PC-3 (cell line): ENCODE measurements at regions not wholly inside any gene's neighbourhood (a gene's known extent, or its start where the extent isn't known, plus 50 kb on each side); places are given as distances from the start of the nearest gene placed in this dataset.

Experiments used
- ATAC-seq: fragments of 200-7000 bp; cut with Tn5 transposase; 2 replicates; pipeline ENCODE4 v1.9.1; 2020; ENCODE audit warnings: mild to moderate bottlenecking, moderate library complexity
- BruUV-seq: library from RNA; stranded (reverse); fragments of 400-500 nt; replicated peaks from 2 replicates; lab custom pipeline; 2021; lab: Mats Ljungman, UMichigan
- CTCF ChIA-PET: fragments of 300-600 bp; sonication (Branson Sonifier 250); formaldehyde crosslinking; loops from one replicate; lab custom pipeline; 2022; ENCODE audit warnings: antibody characterized with exemption; lab: Charles Lee
- POLR2A ChIA-PET: fragments of 300-600 bp; sonication (Branson Sonifier 250); formaldehyde crosslinking; loops from one replicate; lab custom pipeline; 2022; ENCODE audit warnings: antibody characterized with exemption; ENCODE audit not compliant: unreplicated experiment; lab: Charles Lee
- DNase-seq: peaks from one replicate; pipeline ENCODE4 v3.0.0-alpha.2; 2015
- H2AFZ ChIP-seq: fragments of 300-600 bp; sonication (generic); 2 replicates; pipeline ENCODE4 v1.6.0; 2016; ENCODE audit warnings: antibody characterized with exemption, low read length
- H3F3A ChIP-seq: fragments of 300-600 bp; sonication (generic); one replicate; pipeline ENCODE4 v1.6.0; 2017; ENCODE audit warnings: antibody characterized with exemption, low read length, control low read depth, mild to moderate bottlenecking; ENCODE audit not compliant: unreplicated experiment
- H3K27ac ChIP-seq: fragments of 300-600 bp; sonication (generic); 2 replicates; pipeline ENCODE4 v1.5.1; 2016; ENCODE audit warnings: mild to moderate bottlenecking, low read length
- H3K27me3 ChIP-seq: fragments of 300-600 bp; sonication (generic); 2 replicates; pipeline ENCODE4 v1.6.1; 2016; ENCODE audit warnings: low read length, mixed read lengths
- H3K36me3 ChIP-seq: fragments of 300-600 bp; sonication (generic); 2 replicates; pipeline ENCODE4 v1.6.1; 2016; ENCODE audit warnings: low read depth, mixed run types, low read length, mixed read lengths
- H3K4me1 ChIP-seq: fragments of 300-600 bp; sonication (generic); 2 replicates; pipeline ENCODE4 v1.5.1; 2016; ENCODE audit warnings: low read length; ENCODE audit not compliant: insufficient read depth
- H3K4me2 ChIP-seq: fragments of 300-600 bp; sonication (generic); 2 replicates; pipeline ENCODE4 v1.6.0; 2016; ENCODE audit warnings: low read length
- H3K4me3 ChIP-seq: fragments of 300-600 bp; sonication (generic); 2 replicates; pipeline ENCODE4 v1.5.1; 2016; ENCODE audit warnings: mild to moderate bottlenecking, low read length, mixed read lengths
- H3K79me2 ChIP-seq: fragments of 300-600 bp; sonication (generic); 2 replicates; pipeline ENCODE4 v1.6.1; 2017; ENCODE audit warnings: low read length, mixed read lengths
- H3K9ac ChIP-seq: fragments of 300-600 bp; sonication (generic); 2 replicates; pipeline ENCODE4 v1.6.0; 2016; ENCODE audit warnings: mild to moderate bottlenecking, low read length
- H3K9me2 ChIP-seq: fragments of 300-600 bp; sonication (generic); replicated peaks from 2 replicates; pipeline ENCODE4 v1.6.1; 2016; ENCODE audit warnings: mixed run types, low read length, mixed read lengths
- H3K9me3 ChIP-seq: fragments of 300-600 bp; sonication (generic); 2 replicates; pipeline ENCODE4 v1.6.1; 2016; ENCODE audit warnings: low read length, mixed read lengths
- H4K20me1 ChIP-seq: fragments of 300-600 bp; sonication (generic); 2 replicates; pipeline ENCODE4 v1.6.1; 2016; ENCODE audit warnings: low read length, mixed read lengths
- EZH2 ChIP-seq: fragments of 300-600 bp; sonication (generic); IDR thresholded peaks from one replicate; pipeline ENCODE4 v1.6.1; 2017; ENCODE audit warnings: antibody characterized with exemption, mild to moderate bottlenecking, low read length; ENCODE audit not compliant: unreplicated experiment
- EZH2phosphoT487 ChIP-seq: fragments of 300-600 bp; sonication (generic); IDR thresholded peaks from 2 replicates; pipeline ENCODE4 v1.6.1; 2018; ENCODE audit warnings: mild to moderate bottlenecking, antibody characterized with exemption, low read length, borderline replicate concordance
- intact Hi-C: fragments of 100-400 bp; cut with micrococcal nuclease; formaldehyde crosslinking; loops from 2 replicates; pipeline ENCODE4 v1.9.0; 2023
- TF ChIP-seq, protein P1 (sequence below): fragments of 300-600 bp; sonication (generic); conservative IDR thresholded peaks from 2 replicates; pipeline ENCODE4 v1.5.1; 2017; ENCODE audit warnings: antibody characterized with exemption, low read depth, mild to moderate bottlenecking, low read length

DNA sequence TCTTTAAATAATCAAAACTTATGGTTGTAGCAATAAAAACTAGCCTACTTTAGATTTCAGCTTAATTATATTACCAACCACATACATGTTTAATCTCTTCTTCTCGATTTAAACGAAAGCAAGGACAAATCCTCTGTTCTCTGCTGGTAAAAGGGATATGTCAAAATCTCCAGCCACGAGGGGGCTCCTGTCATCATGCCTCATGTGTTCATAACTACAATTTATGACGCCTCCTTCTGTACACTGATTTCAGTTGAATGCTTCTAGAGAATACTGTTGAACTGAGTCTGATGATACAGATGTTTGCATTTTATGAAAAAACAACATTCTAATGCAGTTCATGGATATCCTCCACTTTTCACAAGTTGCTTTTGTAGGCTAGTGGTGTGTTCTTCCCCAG lies 220.0 kb upstream of the DPP6 start:
- H3K79me2 ChIP-seq, result no peaks in the 10 kb centered on the region
- no peak overlapping the region for H3K27ac ChIP-seq
- no peaks in the 10 kb centered on the region for H4K20me1 ChIP-seq
- H3K9me3 ChIP-seq, result no peaks in the 10 kb centered on the region
- POLR2A ChIA-PET, result no interaction called here
- DNase-seq (no peak), ATAC-seq (no peak)
- H3K9ac ChIP-seq, result no peak overlapping the region
- no peak overlapping the region for H3K4me3 ChIP-seq
- no peaks in the 10 kb centered on the region for H3K4me1 ChIP-seq
- H3F3A ChIP-seq, result no peaks in the 10 kb centered on the region
- no peaks in the 10 kb centered on the region for H3K36me3 ChIP-seq
- no TSS peak for BruUV-seq
- no peaks in the 10 kb centered on the region for H3K9me2 ChIP-seq
- no peak overlapping the region for H2AFZ ChIP-seq
- TF ChIP-seq EZH2phosphoT487 (no peak), EZH2 (no peak)
- TF ChIP-seq, protein P1, sequence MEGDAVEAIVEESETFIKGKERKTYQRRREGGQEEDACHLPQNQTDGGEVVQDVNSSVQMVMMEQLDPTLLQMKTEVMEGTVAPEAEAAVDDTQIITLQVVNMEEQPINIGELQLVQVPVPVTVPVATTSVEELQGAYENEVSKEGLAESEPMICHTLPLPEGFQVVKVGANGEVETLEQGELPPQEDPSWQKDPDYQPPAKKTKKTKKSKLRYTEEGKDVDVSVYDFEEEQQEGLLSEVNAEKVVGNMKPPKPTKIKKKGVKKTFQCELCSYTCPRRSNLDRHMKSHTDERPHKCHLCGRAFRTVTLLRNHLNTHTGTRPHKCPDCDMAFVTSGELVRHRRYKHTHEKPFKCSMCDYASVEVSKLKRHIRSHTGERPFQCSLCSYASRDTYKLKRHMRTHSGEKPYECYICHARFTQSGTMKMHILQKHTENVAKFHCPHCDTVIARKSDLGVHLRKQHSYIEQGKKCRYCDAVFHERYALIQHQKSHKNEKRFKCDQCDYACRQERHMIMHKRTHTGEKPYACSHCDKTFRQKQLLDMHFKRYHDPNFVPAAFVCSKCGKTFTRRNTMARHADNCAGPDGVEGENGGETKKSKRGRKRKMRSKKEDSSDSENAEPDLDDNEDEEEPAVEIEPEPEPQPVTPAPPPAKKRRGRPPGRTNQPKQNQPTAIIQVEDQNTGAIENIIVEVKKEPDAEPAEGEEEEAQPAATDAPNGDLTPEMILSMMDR, result no peak
- CTCF ChIA-PET, result no interaction called here
- H3K27me3 ChIP-seq, result no peaks in the 10 kb centered on the region
- no peak overlapping the region for H3K4me2 ChIP-seq
- intact Hi-C loops, result no loop called here

DNA sequence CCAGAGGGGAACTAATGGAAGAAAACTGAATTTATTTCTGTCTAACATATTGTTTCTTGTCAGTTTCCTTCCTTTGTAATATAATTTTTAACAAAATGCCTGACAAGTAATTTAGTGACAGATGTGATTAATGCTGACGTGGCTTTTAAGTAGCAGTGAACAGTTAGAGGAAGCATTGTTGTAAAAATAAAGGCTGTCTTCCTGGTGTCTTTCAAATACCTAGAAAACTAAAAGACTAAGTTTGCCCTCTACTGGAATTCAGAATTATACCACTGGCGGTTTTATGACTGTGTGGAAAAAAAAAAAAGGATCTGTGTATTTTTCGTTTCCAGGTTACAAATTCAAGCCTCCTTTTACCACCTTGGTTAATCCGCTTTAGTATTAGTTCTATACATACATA lies 217.1 kb upstream of the DPP6 start:
- no peaks in the 10 kb centered on the region for H4K20me1 ChIP-seq
- intact Hi-C loops, result no loop called here
- H3K4me1 ChIP-seq, result no peaks in the 10 kb centered on the region
- H3F3A ChIP-seq, result no peaks in the 10 kb centered on the region
- CTCF ChIA-PET, result no interaction called here
- ATAC-seq (no peak), DNase-seq (peak; percentile 28)
- no TSS peak for BruUV-seq
- TF ChIP-seq EZH2 (no peak), EZH2phosphoT487 (no peak)
- TF ChIP-seq, protein P1, result peak; percentile 30; the same call in 1 of the 2 replicates
- no peaks in the 10 kb centered on the region for H3K79me2 ChIP-seq
- H3K36me3 ChIP-seq, result no peaks in the 10 kb centered on the region
- no peak overlapping the region for H3K9ac ChIP-seq
- POLR2A ChIA-PET, result no interaction called here
- no peak overlapping the region for H2AFZ ChIP-seq
- H3K4me2 ChIP-seq, result no peak overlapping the region
- no peak overlapping the region for H3K27ac ChIP-seq
- H3K9me3 ChIP-seq, result no peaks in the 10 kb centered on the region
- H3K9me2 ChIP-seq, result no peaks in the 10 kb centered on the region
- H3K4me3 ChIP-seq, result no peak overlapping the region
- H3K27me3 ChIP-seq, result no peaks in the 10 kb centered on the region

DNA sequence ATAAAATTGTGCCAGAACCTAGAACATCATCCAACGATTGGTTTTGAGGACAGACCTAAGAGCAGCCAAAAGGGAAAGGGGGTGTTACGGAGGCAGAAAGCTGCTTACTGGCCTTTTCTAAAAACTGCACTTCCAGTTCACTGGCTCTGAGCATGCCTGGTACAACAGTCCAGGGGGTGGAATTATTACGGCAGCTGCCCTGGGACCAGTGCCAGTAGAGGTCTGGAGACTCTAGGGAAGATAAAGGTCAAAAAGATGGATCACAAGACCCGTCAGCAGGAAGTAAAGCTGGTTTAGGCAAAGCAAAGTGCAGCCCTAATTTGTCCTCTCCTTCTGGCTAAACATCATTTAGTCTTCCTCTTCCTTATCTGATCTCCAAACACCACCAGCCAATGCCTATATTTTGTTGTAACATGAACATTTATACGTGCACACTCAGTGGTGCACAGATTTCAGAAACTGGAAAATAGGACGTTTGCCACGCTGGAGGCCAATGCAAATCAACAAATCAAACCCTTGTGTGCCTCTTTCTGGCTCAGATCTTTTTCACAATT lies 216.4 kb upstream of the DPP6 start:
- no peak overlapping the region for H3K4me3 ChIP-seq
- no peak overlapping the region for H3K4me2 ChIP-seq
- H3K9me3 ChIP-seq, result no peaks in the 10 kb centered on the region
- H3K9me2 ChIP-seq, result no peaks in the 10 kb centered on the region
- no peaks in the 10 kb centered on the region for H3F3A ChIP-seq
- no peak overlapping the region for H2AFZ ChIP-seq
- ChIA-PET POLR2A (no interaction called here), CTCF (no interaction called here)
- no peak for ATAC-seq
- H4K20me1 ChIP-seq, result no peaks in the 10 kb centered on the region
- no peaks in the 10 kb centered on the region for H3K27me3 ChIP-seq
- TF ChIP-seq EZH2 (no peak), EZH2phosphoT487 (no peak)
- TF ChIP-seq, protein P1, result no peak
- H3K36me3 ChIP-seq, result no peaks in the 10 kb centered on the region
- H3K27ac ChIP-seq, result no peak overlapping the region
- no peak for DNase-seq
- H3K9ac ChIP-seq, result no peak overlapping the region
- no TSS peak for BruUV-seq
- H3K79me2 ChIP-seq, result no peaks in the 10 kb centered on the region
- intact Hi-C loops, result no loop called here
- no peaks in the 10 kb centered on the region for H3K4me1 ChIP-seq
